HepG2 (cell line): ENCODE measurements at regions not wholly inside any gene's neighbourhood (a gene's known extent, or its start where the extent isn't known, plus 50 kb on each side); places are given as distances from the start of the nearest gene placed in this dataset.

ENCODE experiments used
- ATAC-seq: fragments of 200-7000 bp; cut with Tn5 transposase; 3 replicates; pipeline ENCODE4 v1.9.1; 2020; ENCODE audit warnings: mild to moderate bottlenecking, moderate library complexity
- BruUV-seq: library from RNA; stranded (reverse); fragments of 400-500 nt; replicated peaks from 2 replicates; lab custom pipeline; 2021; lab: Mats Ljungman, UMichigan
- CTCF ChIA-PET: fragments of 300-600 bp; formaldehyde crosslinking; extraction: SDS; loops from one replicate; lab custom pipeline; 2021; ENCODE audit warnings: low total read pairs, inconsistent platforms, low intra/inter-chr PET ratio; lab: Yijun Ruan, JAX
- POLR2A ChIA-PET: fragments of 350-600 bp; sonication (Branson Sonifier 250); formaldehyde crosslinking; loops from one replicate; lab custom pipeline; 2020; ENCODE audit warnings: antibody characterized with exemption, inconsistent platforms; lab: Yijun Ruan, JAX
- DNase-seq: peaks from one replicate; pipeline ENCODE4 v3.0.0-alpha.2; 2015; ENCODE audit warnings: low spot score
- FAIRE-seq: peaks from 3 replicates; lab custom pipeline; 2011; peaks lifted over from hg19 to GRCh38; lab: Jason Lieb, UNC
- H2AFZ ChIP-seq: one replicate; pipeline ENCODE4 v1.6.1; 2011; ENCODE audit warnings: low read length, inconsistent platforms
- H3K27ac ChIP-seq: fragments of 300-600 bp; 3 replicates; pipeline ENCODE4 v1.8.0; 2011; ENCODE audit warnings: mixed run types, mild to moderate bottlenecking, mixed read lengths, low read length, inconsistent platforms; ENCODE audit not compliant: insufficient read depth; ENCODE audit errors: extremely low read length
- H3K27me3 ChIP-seq, 2 experiments: fragments of 200-600 bp in 1 of 2; 2 replicates in 1 of 2; 3 replicates in 1 of 2; pipeline versions ENCODE4 v1.6.0 to v1.8.0; 2011; ENCODE audit warnings: low read length in 2 of 2, mild to moderate bottlenecking in 2 of 2, moderate library complexity in 2 of 2, inconsistent platforms in 1 of 2; ENCODE audit not compliant: insufficient read depth in 2 of 2, control insufficient read depth in 1 of 2
- H3K36me3 ChIP-seq, 2 experiments: fragments of 200-600 bp in 1 of 2; replicated peaks in 1 of 2; 2 replicates in 1 of 2; 3 replicates in 1 of 2; pipeline versions ENCODE4 v1.5.1 to v1.8.0; 2011; ENCODE audit warnings: low read length in 2 of 2, inconsistent platforms in 1 of 2; ENCODE audit not compliant: insufficient read depth in 2 of 2, control insufficient read depth in 1 of 2
- H3K4me1 ChIP-seq: 2 replicates; pipeline ENCODE4 v1.5.1; 2012; ENCODE audit warnings: low read length, inconsistent platforms; ENCODE audit not compliant: insufficient read depth
- H3K4me2 ChIP-seq: 2 replicates; pipeline ENCODE4 v1.6.0; 2011; ENCODE audit warnings: low read depth, low read length, inconsistent platforms
- H3K4me3 ChIP-seq, 3 experiments: fragments of 200-600 bp in 1 of 3; sonication (generic), shearing (Covaris generic) in 1 of 3; replicated peaks in 1 of 3; 2 replicates each; pipeline ENCODE4 v1.5.1; 2011 to 2016; ENCODE audit warnings: low read length in 3 of 3, inconsistent platforms in 2 of 3, low read depth in 2 of 3, mild to moderate bottlenecking in 2 of 3, control low read depth in 1 of 3, mixed read lengths in 1 of 3; ENCODE audit not compliant: insufficient read depth in 1 of 3
- H3K79me2 ChIP-seq: one replicate; pipeline ENCODE4 v1.6.1; 2011; ENCODE audit warnings: low read length, inconsistent platforms; ENCODE audit not compliant: insufficient read depth
- H3K9ac ChIP-seq: 2 replicates; pipeline ENCODE4 v1.6.0; 2011; ENCODE audit warnings: mild to moderate bottlenecking, low read depth, low read length, inconsistent platforms; ENCODE audit not compliant: insufficient read depth
- H3K9me3 ChIP-seq: 2 replicates; pipeline ENCODE4 v1.5.1; 2012; ENCODE audit warnings: mild to moderate bottlenecking, low read length
- H4K20me1 ChIP-seq: 2 replicates; pipeline ENCODE4 v1.6.0; 2011; ENCODE audit warnings: inconsistent platforms, mild to moderate bottlenecking, low read length, moderate library complexity; ENCODE audit not compliant: insufficient read depth
- EEA1 ChIP-seq: sonication (generic); formaldehyde crosslinking; IDR thresholded peaks from 2 replicates; pipeline ENCODE4 v1.5.1; 2020; ENCODE audit warnings: mild to moderate bottlenecking, missing genetic modification reagents, borderline replicate concordance
- ETS1 ChIP-seq: sonication (generic); formaldehyde crosslinking; IDR thresholded peaks from 2 replicates; pipeline ENCODE4 v1.4.0; 2020; ENCODE audit warnings: missing genetic modification reagents
- HMGA1 ChIP-seq: sonication (generic); formaldehyde crosslinking; conservative IDR thresholded peaks from 2 replicates; pipeline ENCODE4 v1.4.0; 2020; ENCODE audit warnings: missing genetic modification reagents
- KIAA2018 ChIP-seq: sonication (generic); formaldehyde crosslinking; IDR thresholded peaks from 2 replicates; pipeline ENCODE4 v1.5.0; 2020; ENCODE audit warnings: mild to moderate bottlenecking, missing genetic modification reagents, borderline replicate concordance
- NR2F2 ChIP-seq: IDR thresholded peaks from 2 replicates; pipeline ENCODE4 v1.6.1; 2012; ENCODE audit warnings: low read depth, inconsistent platforms, borderline replicate concordance
- ZFAT ChIP-seq: sonication (generic); formaldehyde crosslinking; conservative IDR thresholded peaks from 2 replicates; pipeline ENCODE4 v1.8.1; 2023; ENCODE audit warnings: missing genetic modification reagents, inconsistent platforms
- ZNF124 ChIP-seq: sonication (generic); formaldehyde crosslinking; IDR thresholded peaks from 2 replicates; pipeline ENCODE4 v1.4.0; 2020; ENCODE audit warnings: missing genetic modification reagents
- WGBS: methylation state at CpG from one replicate; pipeline ENCODE4 v1.1.6; 2017; ENCODE audit warnings: low lambda C conversion rate; 5-methylcytosine and 5-hydroxymethylcytosine counted together
- in situ Hi-C: cut with HindIII; loops from 2 replicates; pipeline ENCODE4 v1.10.0; 2017; ENCODE audit warnings: low pct_unique_long_range_greater_than_20kb; ENCODE audit not compliant: extremely low pct_ligation_motif_present
- intact Hi-C: fragments of 100-400 bp; cut with micrococcal nuclease; formaldehyde crosslinking; loops from one replicate; pipeline ENCODE4 v1.10.0; 2022; ENCODE audit not compliant: unreplicated experiment
- TF ChIP-seq, protein P1 (sequence below): IDR thresholded peaks from 2 replicates; pipeline ENCODE4 v1.6.1; 2018; ENCODE audit warnings: missing genetic modification reagents

DNA sequence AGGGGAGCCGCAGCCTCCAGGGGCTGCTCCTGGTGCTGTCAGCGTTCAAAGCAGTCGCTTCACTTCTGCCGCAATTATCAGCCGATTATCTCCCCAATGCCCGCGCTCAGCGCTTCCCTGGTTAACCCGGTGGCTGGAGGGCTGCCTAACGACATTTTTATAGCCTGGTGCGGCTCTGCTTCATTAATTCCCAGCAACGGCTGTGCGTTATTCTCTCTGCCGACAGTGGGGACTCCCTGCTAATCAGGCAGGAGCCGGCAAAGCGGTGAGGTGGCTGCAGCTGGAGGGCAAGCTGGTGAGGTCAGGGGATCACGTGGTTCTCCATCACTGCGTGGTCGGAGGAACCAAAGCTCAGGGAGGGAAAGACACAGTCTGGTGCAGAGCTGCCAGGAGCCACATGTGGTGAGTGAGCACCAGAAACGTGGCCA, 62.9 kb downstream of the GLRX5 start (continued):
- TF ChIP-seq ETS1 (no peak), HMGA1 (CRISPR knock-in tag) (no peak), ZFAT (CRISPR knock-in tag) (no peak), EEA1 (CRISPR knock-in tag) (no peak)

DNA sequence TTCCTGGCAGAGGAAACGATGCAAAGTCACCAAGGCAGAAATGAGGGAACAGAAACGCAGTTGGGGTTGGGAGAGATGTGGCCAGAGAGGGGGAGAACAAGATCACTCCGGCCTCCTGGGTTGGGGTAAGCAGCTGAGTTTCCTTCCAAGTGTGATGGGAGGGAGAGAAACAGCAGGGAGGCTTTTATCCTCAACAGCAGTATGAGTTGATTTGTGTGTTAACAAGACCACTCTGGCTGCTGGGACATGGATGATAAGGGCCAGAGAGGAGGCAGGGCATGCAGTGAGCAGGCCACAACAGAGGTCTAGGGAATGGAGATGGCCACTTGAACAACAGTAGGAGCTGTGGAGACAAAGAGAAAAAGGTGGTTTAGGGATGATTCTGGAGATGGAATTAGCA, 66.8 kb downstream of the GLRX5 start:
- peaks cover 3 to 41% of the 10 kb centered on the region in 2 experiments for H3K27me3 ChIP-seq
- TF ChIP-seq NR2F2, result no peak
- no peak for TF ChIP-seq KIAA2018
- no peak for TF ChIP-seq ZNF124
- TF ChIP-seq, protein P1, sequence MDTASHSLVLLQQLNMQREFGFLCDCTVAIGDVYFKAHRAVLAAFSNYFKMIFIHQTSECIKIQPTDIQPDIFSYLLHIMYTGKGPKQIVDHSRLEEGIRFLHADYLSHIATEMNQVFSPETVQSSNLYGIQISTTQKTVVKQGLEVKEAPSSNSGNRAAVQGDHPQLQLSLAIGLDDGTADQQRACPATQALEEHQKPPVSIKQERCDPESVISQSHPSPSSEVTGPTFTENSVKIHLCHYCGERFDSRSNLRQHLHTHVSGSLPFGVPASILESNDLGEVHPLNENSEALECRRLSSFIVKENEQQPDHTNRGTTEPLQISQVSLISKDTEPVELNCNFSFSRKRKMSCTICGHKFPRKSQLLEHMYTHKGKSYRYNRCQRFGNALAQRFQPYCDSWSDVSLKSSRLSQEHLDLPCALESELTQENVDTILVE (CRISPR knock-in tag), result no peak
- no peaks in the 10 kb centered on the region for H4K20me1 ChIP-seq
- H3K4me2 ChIP-seq, result no peak overlapping the region
- H3K4me3 ChIP-seq, result no peak overlapping the region
- no peak overlapping the region for H2AFZ ChIP-seq
- no TSS peak for BruUV-seq
- no peaks in the 10 kb centered on the region for H3K36me3 ChIP-seq
- DNase-seq, result no peak
- H3K9ac ChIP-seq, result no peak overlapping the region
- no peaks in the 10 kb centered on the region for H3K79me2 ChIP-seq
- POLR2A ChIA-PET, result no interaction called here
- FAIRE-seq, result no peak
- no peak for ATAC-seq
- H3K4me1 ChIP-seq, result no peaks in the 10 kb centered on the region
- intact Hi-C loops, result no loop called here
- in situ Hi-C loops, result no loop called here
- H3K9me3 ChIP-seq, result no peaks in the 10 kb centered on the region
- 0% methylated on average over 3 of the region's 3 CpGs for WGBS
- H3K27ac ChIP-seq, result no peak overlapping the region
- CTCF ChIA-PET, result no interaction called here
